ENCODE measurements at regions not wholly inside any gene's neighbourhood (a gene's known extent, or its start where the extent isn't known, plus 50 kb on each side); places are given as distances from the start of the nearest gene placed in this dataset.
A peak's percentile ranks its signal among the peaks of the same experiment; 100 is the strongest.

- Mint-ChIP-seq H3K4me1 (no peaks in the 10 kb centered on the region), H3K27me3 (ENCODE audit: low read depth in 3 of 3) (peaks cover 5 to 8% (median 8%) of the 10 kb centered on the region in 3 donors), H3K36me3 (no peaks in the 10 kb centered on the region), H3K9me3 (no peaks in the 10 kb centered on the region), H3K4me3 (no peak overlapping the region), H3K27ac (no peak overlapping the region)
- DNase-seq: no peak
Measured at GRCh38 chr2:173419506-173419905, 64.8 kb downstream of the CDCA7 start.

- H3K4me3 Mint-ChIP-seq: no peak overlapping the region
- no peaks in the 10 kb centered on the region for H3K9me3 Mint-ChIP-seq
- no peak overlapping the region for H3K27ac Mint-ChIP-seq
- peaks cover 5 to 11% (median 7%) of the 10 kb centered on the region in 3 donors for H3K27me3 Mint-ChIP-seq (ENCODE audit: low read depth in 3 of 3)
- DNase-seq: no peak
- no peaks in the 10 kb centered on the region for H3K4me1 Mint-ChIP-seq
- H3K36me3 Mint-ChIP-seq: no peaks in the 10 kb centered on the region
Measured at GRCh38 chr2:173424886-173425285, 70.2 kb downstream of the CDCA7 start.

DNA sequence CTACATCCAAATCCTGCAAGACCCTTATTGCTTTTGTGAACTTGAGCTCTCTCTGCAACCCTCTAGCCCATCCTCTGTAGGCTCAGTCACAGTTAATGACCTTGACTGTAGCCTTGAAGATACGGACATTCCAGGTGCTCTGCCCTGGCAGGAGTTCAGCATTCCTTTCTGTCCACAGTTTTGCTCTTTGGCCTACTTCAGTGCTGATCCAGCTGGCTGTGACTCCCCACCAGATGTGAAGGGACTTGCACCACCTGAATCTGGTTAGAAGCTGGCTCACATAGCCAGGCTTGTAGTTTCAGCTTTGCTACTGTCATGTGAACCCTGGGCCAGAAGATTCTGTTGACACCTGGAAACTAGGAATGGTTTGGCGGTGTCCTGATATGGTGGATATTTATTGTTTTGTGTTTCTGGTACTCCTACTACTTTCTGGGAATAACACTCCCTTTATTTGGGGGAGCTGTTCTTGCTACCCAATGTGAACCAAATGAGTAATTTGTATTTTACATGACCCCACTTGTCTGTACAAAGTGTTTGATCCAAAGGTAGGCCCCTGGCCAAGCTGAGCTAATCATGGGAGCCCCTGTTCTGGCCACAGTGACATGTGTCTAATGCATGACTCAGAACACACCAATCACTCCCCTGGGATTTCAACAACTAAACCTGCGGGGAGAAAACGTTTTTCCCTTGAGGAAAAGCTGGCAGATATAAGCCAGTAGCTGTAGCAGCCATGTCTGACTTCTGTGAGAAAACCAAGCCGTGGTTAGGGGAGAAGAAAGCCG, 73.4 kb downstream of the CDCA7 start:
- no peak overlapping the region for H3K27ac Mint-ChIP-seq
- peaks cover 0 to 1% (median 0%) of the 10 kb centered on the region in 6 donors for H3K9me3 Mint-ChIP-seq
- DNase-seq: no peak
- H3K36me3 Mint-ChIP-seq: no peaks in the 10 kb centered on the region
- H3K27me3 Mint-ChIP-seq (ENCODE audit: low read depth in 3 of 3): peaks cover 0 to 11% (median 8%) of the 10 kb centered on the region in 3 donors
- H3K4me3 Mint-ChIP-seq: no peak overlapping the region
- H3K4me1 Mint-ChIP-seq: no peaks in the 10 kb centered on the region

GRCh38 chr2:173431191-173431590, 76.5 kb downstream of the CDCA7 start:
- H3K27ac Mint-ChIP-seq: no peak overlapping the region
- H3K4me3 Mint-ChIP-seq: no peak overlapping the region
- peaks cover 3 to 14% (median 9%) of the 10 kb centered on the region in 3 donors for H3K27me3 Mint-ChIP-seq (ENCODE audit: low read depth in 3 of 3)
- peaks cover 0 to 1% (median 0%) of the 10 kb centered on the region in 6 donors for H3K9me3 Mint-ChIP-seq
- H3K4me1 Mint-ChIP-seq: no peaks in the 10 kb centered on the region
- no peaks in the 10 kb centered on the region for H3K36me3 Mint-ChIP-seq
- no peak for DNase-seq

DNA sequence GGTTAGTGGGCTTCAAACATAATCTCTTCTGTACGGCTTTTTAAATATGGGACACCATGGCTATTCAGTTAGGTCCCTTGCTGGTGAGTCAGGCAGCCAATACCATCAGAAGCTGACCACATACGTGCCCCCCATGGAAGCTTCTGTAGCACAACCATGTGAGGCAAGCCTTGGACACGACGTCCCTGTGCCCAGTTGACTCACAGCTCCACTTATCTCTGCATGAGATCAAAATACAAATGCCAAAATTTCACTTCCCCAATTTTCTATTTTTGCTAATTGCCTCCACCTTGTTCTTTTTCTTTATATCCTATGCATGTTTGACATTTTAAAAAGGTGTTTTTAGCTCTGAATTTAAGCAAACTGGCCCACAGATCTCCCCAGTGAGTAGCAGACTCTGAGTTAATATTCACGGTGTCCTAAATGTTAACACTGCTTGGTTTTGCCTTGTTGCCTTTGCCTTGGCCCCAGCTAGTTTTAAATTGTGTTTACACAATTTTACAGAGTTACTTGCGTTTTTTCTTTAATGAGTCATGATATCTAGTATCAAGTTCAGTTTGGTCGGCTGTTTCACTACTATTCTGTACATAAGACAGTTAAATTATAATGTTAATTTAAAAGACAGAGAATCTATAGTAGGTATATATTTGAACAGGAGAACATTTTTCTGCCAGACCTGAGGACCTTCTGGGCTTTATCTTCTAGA, 77.5 kb downstream of the CDCA7 start:
- Mint-ChIP-seq H3K36me3 (no peaks in the 10 kb centered on the region), H3K4me3 (no peak overlapping the region), H3K27ac (no peak overlapping the region), H3K27me3 (ENCODE audit: low read depth in 3 of 3) (peaks cover 3 to 14% (median 6%) of the 10 kb centered on the region in 3 donors), H3K9me3 (peaks cover 0 to 1% (median 0%) of the 10 kb centered on the region in 6 donors), H3K4me1 (no peaks in the 10 kb centered on the region)
- DNase-seq: no peak

DNA sequence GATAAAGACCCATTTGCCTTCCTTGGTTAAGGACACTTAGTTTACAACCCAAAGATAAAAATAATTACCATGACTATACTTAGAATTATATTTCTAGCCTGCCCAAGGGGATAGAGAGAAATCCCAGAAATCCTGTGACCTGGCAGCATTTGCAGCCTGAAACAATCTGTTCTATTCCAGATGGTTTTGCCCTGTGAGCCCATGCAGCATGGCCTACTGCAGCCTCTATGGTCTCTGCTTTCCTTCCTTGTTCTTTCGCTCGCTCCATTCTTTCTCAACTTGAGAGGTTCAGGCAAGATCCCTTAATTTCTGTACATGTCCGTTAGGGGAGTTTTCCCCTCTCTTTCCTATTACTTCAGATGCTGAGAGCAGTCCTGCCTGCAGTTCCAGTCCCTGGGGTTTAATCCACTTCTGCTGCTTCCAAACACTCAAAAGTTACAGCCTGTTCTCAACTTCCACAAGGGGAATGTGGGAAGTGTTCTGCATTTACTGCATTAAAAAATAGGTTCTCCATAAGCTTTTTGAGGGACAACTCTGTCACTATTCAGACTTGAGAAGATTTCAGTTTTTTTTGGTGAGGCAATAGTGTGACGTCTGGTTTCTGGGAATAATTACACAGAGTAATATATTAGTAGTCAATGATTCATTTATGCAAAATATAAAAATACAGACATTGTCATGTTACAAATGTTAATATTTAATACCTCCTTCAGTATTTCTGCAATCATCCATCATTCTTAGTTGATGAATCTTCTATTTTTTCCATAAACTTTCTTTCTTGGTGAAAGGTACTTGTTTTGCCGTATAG, 80.3 kb downstream of the CDCA7 start:
- Mint-ChIP-seq H3K4me3 (no peak overlapping the region), H3K9me3 (peaks cover 0 to 1% (median 0%) of the 10 kb centered on the region in 6 donors), H3K27ac (no peak overlapping the region), H3K36me3 (no peaks in the 10 kb centered on the region), H3K27me3 (ENCODE audit: low read depth in 3 of 3) (peaks cover 5 to 11% (median 9%) of the 10 kb centered on the region in 3 donors), H3K4me1 (no peaks in the 10 kb centered on the region)
- no peak for DNase-seq

DNA sequence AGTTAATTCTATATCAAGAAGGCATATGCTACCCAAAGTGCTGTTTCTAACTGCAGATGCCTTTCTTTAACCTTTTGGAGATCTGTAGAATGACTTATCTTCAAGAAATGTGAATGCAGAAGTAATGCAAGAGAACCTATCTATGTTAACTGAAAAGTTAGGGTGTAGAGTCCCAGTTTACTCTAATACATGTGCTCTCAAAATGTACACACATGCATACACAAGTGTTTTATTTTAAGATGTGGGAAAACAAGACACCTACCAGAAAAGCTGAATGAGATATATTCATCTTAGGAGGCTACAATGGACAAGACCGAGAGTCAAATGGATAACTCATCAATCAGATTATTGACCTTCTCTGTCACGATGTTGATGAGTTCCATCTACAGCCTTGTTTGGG, 80.9 kb downstream of the CDCA7 start:
- Mint-ChIP-seq H3K27ac (no peak overlapping the region), H3K4me1 (no peaks in the 10 kb centered on the region), H3K9me3 (peaks cover 0 to 1% (median 0%) of the 10 kb centered on the region in 6 donors), H3K36me3 (no peaks in the 10 kb centered on the region), H3K4me3 (no peak overlapping the region), H3K27me3 (ENCODE audit: low read depth in 3 of 3) (peaks cover 5 to 9% (median 9%) of the 10 kb centered on the region in 3 donors)
- DNase-seq: no peak

- Mint-ChIP-seq H3K4me1 (no peaks in the 10 kb centered on the region), H3K27ac (no peak overlapping the region), H3K4me3 (no peak overlapping the region), H3K9me3 (peaks cover 0 to 1% (median 0%) of the 10 kb centered on the region in 6 donors), H3K27me3 (ENCODE audit: low read depth in 3 of 3) (peaks cover 5 to 10% (median 6%) of the 10 kb centered on the region in 3 donors), H3K36me3 (no peaks in the 10 kb centered on the region)
- DNase-seq: no peak
Measured at GRCh38 chr2:173436088-173436487, 81.4 kb downstream of the CDCA7 start.

GRCh38 chr2:173441222-173441621, 86.5 kb downstream of the CDCA7 start:
- no peak overlapping the region for H3K4me3 Mint-ChIP-seq
- H3K36me3 Mint-ChIP-seq: no peaks in the 10 kb centered on the region
- DNase-seq: no peak
- H3K4me1 Mint-ChIP-seq: no peaks in the 10 kb centered on the region
- H3K27ac Mint-ChIP-seq: no peak overlapping the region
- peaks cover 0 to 2% (median 0%) of the 10 kb centered on the region in 6 donors for H3K9me3 Mint-ChIP-seq
- peaks cover 2 to 11% (median 4%) of the 10 kb centered on the region in 3 donors for H3K27me3 Mint-ChIP-seq (ENCODE audit: low read depth in 3 of 3)

DNA sequence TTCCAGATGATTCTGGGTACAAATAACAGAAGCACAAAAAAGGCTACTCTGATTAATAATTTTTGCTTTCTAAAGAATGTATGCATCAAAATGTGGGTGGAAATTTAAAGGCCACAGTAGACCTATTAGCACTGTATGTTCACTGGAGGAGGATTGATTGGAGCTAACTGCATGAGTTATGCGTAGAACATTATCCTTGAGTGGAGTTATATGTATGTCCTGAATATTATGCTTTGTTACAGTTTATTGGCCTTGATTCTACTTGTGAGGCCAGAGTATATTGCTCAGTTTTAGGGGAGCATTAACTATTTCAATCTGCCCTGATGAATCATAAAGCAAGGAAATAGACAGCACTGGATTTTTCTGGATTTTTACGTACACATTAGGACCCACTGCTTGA, 87.9 kb downstream of the CDCA7 start:
- H3K36me3 Mint-ChIP-seq: no peaks in the 10 kb centered on the region
- H3K4me3 Mint-ChIP-seq: no peak overlapping the region
- H3K27ac Mint-ChIP-seq: no peak overlapping the region
- H3K4me1 Mint-ChIP-seq: no peaks in the 10 kb centered on the region
- peaks cover 2 to 12% (median 4%) of the 10 kb centered on the region in 3 donors for H3K27me3 Mint-ChIP-seq (ENCODE audit: low read depth in 3 of 3)
- H3K9me3 Mint-ChIP-seq: peaks cover 0 to 2% (median 0%) of the 10 kb centered on the region in 6 donors
- DNase-seq: no peak

GRCh38 chr2:173446722-173447121, 92.0 kb downstream of the CDCA7 start:
- H3K4me3 Mint-ChIP-seq: no peak overlapping the region
- no peak overlapping the region for H3K27ac Mint-ChIP-seq
- DNase-seq: no peak
- H3K27me3 Mint-ChIP-seq (ENCODE audit: low read depth in 3 of 3): peaks cover 0 to 9% (median under 1%) of the 10 kb centered on the region in 3 donors
- peaks cover 0 to 2% (median 0%) of the 10 kb centered on the region in 6 donors for H3K9me3 Mint-ChIP-seq
- peaks cover 6 to 8% of the 10 kb centered on the region in 2 donors for H3K4me1 Mint-ChIP-seq
- no peaks in the 10 kb centered on the region for H3K36me3 Mint-ChIP-seq

DNA sequence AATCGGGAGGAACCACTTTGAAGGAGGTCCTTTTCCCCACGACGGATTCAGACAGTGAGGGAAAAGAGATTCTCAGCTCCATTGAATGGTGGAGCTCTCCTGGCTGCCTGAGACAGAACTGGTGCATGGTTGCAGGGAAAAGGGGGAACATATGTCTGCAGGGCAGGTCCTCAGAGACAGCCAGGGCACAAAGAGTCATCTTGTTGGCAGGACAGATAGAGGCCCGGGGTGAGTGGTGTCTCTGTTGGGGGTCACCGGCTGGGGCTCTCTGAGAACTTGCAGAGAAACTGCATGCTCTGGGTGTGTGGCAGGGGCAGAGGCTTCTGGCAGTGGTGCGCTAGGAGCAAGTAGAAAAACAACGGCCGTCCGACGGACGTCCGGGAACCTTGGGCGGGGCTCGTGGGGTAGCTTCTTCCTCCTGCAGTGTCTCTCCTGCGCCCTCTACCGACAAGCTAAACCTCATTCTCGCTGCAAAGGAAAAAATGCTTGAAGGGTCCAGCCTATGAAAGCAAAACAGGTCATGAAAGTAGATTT, 94.3 kb downstream of the CDCA7 start:
- Mint-ChIP-seq H3K27ac (no peak overlapping the region), H3K4me3 (peak overlapping the region; percentile 36 to 74 (median 50)), H3K9me3 (peaks cover 0 to 2% (median 0%) of the 10 kb centered on the region in 6 donors), H3K36me3 (no peaks in the 10 kb centered on the region), H3K4me1 (peaks cover 6 to 8% of the 10 kb centered on the region in 2 donors), H3K27me3 (ENCODE audit: low read depth in 3 of 3) (peaks cover 0 to 10% (median 2%) of the 10 kb centered on the region in 3 donors)
- DNase-seq: peak; percentile 23 to 59 (median 36)

- Mint-ChIP-seq H3K9me3 (no peaks in the 10 kb centered on the region), H3K27me3 (ENCODE audit: low read depth in 3 of 3) (peaks cover 0 to 12% (median 5%) of the 10 kb centered on the region in 3 donors), H3K4me3 (peak overlapping the region in 2 of 5 donors; percentile 1 to 7), H3K36me3 (no peaks in the 10 kb centered on the region), H3K4me1 (peaks cover 6 to 8% of the 10 kb centered on the region in 2 donors), H3K27ac (no peak overlapping the region)
- no peak for DNase-seq
Measured at GRCh38 chr2:173451118-173451517, 96.4 kb downstream of the CDCA7 start.

Data from immature natural killer cell (primary cell).